ENCODE measurements at regions not wholly inside any gene's neighbourhood (a gene's known extent, or its start where the extent isn't known, plus 50 kb on each side); places are given as distances from the start of the nearest gene placed in this dataset.
"Not testable (repeated sequence)": the region's sequence is repeated elsewhere in the genome, so short reads cannot be mapped to it uniquely, and the experiment has no call there.

DNA sequence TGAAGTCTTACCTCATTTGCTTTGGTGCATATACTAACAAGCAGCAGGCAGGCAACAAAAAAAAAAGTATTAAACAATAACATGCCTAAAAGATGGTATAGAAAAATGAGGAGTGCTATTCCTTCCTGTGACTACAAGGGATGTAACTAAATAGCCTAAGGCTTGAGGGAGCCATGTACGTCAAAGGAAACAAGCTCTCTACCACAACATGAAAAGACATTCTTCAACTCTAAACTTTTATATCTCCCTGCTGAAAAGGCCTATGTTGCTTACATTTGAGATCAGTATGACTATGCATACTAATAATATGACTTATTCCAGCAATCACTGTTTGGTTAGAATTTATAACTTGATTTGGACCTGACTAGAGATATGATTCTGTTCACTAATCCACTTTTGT is 347.9 kb downstream of the ADCYAP1 start:
- no peak for DNase-seq (ENCODE audit: low read depth, low spot score)
- no peak overlapping the region for H3K27ac ChIP-seq

DNA sequence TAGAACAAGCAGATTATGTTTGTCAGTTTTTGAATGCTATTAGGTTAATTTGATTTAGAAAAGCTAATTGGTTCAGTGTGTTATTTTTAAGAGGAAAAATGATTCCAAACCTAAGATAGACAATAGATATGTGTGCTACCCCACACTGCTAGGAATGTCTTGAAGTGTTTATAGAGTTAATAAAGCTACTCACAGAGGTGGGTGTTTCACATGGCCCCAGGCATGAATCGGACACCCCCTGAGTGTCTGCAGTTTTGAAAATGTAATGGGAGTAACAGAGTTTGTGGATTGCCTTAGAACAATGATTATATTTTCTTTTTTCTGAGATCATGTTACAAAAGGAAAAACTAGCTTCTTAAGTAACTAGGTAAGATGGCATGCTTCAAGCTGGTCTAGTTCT is 348.3 kb downstream of the ADCYAP1 start:
- H3K27ac ChIP-seq = no peak overlapping the region
- DNase-seq (ENCODE audit: low read depth, low spot score) = no peak

DNA sequence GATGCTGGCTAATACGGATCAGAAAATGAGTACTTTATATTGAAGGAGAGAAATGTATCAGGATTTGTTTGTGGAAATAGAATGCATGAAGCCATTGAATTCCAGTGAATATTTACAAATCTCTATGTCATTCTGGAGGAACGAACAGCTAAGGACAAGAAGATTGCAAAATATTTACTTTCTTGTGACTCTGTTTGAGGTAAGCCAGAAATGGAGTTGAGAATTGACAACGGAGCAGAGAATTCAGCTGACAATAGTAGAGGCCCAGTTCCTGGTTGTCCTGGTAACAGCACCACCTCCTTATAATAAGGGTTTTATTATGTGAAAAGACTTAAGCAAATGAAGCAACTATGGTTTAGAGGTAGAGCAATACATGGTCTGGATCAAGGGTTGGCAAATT is 349.2 kb downstream of the ADCYAP1 start:
- DNase-seq (ENCODE audit: low read depth, low spot score) = no peak

DNA sequence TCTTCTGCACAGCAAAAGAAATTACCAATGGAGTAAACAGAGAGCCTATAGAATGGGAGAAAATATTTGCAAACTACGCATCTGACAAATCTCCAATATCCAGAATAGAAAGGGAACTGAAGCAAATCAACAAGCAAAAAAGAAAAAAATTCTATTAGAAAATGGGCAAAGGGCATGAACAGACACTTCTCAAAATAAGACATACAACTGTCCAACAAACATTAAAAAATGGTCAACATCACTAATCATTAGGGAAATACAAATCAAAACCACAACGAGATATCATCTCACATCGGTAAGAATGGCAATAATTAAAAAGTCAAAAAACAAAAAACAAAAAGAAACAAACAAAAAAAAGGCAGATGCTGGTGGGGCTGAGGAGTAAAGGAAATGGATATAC is 356.4 kb downstream of the ADCYAP1 start:
- H3K27ac ChIP-seq = no peak overlapping the region
- DNase-seq (ENCODE audit: low read depth, low spot score) = no peak

More for the DNA sequence above, 349.2 kb downstream of the ADCYAP1 start:
- no peak overlapping the region for H3K27ac ChIP-seq

DNA sequence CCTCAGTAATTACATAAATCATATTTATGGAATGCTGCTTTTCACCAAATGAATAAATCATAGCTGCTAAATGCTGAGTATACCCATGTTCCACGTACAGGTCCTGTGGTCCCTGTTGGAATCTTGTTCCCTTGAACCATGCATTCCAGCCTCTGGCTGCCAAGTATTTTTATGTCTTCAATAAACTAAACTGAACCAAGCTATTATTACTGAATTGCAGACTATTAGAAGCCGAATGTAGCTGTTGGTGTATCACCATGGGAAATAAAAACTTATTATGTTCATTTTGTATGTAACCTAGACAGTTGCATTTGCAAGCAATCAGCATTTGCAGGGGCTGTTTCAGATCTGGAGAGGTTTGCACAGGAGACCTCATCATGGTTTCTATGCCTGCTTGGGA is 362.4 kb downstream of the ADCYAP1 start:
- no peak for DNase-seq (ENCODE audit: low read depth, low spot score)
- no peak overlapping the region for H3K27ac ChIP-seq

DNA sequence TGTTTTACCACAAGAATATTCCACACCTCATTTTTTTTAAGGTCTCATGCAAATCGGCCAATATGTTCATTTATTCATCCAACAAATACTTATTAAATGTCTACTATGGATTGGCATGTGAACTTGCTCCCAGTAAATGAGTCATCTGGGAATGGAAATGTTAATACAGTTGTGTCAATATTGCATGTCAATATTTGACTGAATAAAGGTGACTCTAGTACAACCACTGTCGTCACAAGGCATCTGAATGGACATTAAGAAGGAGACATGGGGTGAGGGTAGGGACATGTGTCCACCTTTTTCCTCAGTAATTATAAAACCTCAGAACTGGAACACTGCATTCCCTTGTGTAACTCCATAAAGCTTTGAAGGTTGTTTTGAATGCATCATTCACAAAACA is 365.4 kb downstream of the ADCYAP1 start:
- no peak for DNase-seq (ENCODE audit: low read depth, low spot score)

DNA sequence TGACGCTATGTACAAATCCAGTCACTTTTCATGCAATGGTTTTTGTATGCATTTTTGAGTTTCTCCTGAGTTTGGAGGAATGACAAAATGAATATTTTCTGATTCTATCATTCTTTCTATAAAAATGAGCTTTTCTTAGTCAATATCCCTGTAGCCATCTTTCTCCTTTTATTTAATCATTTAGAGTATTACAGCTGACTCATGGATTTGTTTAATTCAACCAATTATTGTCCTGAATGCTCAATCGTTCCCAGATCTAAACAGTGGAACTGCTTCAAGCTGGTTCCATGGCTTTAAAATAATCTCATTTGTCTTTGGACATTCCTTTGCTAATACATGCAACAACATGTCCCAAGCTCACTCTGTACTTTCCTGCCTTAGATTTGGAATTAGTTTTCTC is 368.8 kb downstream of the ADCYAP1 start:
- no peak for DNase-seq (ENCODE audit: low read depth, low spot score)
- H3K27ac ChIP-seq = no peak overlapping the region

More for the DNA sequence above, 365.4 kb downstream of the ADCYAP1 start:
- no peak overlapping the region for H3K27ac ChIP-seq

DNA sequence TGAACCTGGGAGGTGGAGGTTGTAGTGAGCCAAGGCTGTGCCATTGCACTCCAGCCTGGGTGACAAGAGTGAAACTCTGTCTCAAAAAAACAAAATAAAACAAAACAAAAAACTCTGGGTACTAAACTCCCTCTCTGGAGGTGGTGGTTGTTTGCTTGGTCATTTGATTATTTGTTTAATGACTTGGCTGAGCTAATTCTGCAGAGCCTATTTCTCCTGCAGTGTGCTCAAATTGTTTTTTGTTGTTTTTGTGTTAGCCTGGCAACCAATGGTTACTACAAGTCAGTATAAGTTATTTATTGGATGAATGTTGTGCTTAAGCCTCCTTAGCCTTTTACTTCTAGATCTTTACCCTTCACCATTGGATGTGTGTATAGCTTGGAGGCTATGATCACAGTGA is 387.5 kb downstream of the ADCYAP1 start:
- no peak for DNase-seq (ENCODE audit: low read depth, low spot score)
- H3K27ac ChIP-seq = no peak overlapping the region

DNA sequence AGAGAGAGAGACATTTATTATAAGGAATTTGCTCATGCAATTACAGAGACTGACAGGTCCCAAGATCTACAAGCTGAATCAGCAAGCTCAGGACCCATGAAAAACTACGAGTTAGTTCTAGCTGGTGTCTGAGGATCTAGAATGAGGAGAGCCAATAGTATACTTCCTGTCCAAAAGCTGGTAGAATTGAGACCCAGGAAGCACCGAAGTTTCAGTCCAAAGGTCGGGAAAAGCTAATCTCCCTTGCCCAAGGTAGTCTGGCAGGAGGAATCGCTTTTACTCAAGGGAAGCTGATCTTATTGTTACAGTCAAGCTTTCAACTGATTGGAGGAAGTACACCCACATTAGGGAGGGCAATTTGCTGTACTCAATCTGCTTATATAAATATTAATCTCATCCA is 389.6 kb downstream of the ADCYAP1 start:
- H3K27ac ChIP-seq = no peak overlapping the region
- no peak for DNase-seq (ENCODE audit: low read depth, low spot score)

DNA sequence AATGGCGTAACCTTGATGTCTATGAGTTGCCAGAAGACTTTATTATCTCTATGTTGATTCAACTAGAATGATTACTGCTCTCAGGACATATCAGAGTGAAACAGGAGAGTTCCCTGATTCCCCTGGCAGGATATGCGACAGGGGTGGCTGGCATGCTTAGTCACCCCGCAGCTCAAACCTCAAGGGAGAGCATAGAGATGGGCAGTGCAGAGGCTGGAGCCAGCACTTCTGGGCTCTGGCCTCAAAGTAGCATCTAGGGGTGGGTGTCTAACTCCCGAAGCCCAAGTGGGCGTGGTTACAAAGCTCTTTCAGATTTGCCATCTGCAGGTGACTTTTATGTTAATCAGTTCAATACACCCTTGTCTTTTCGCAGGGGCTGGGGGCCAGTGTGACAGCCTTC is 391.6 kb downstream of the ADCYAP1 start:
- no peak for DNase-seq (ENCODE audit: low read depth, low spot score)
- no peak overlapping the region for H3K27ac ChIP-seq

DNA sequence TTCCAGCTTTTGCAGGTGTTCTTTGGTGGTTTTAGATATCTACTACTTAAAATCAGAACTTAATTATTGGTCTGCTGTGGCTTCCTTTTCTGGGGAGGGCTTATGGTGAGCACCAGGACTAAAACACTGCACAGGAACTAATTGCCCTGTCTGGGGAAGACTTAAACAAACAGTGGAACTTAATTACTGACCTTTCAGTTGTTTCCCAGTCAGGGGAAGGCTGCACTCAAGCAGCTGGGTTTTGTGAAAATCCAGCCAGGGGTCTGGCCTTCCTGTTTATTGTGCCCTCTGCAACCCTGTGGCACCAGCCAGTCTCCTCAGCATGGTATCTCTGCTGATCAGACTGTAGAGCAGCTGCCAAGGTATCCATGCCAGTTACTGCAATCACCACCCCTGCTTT is 398.2 kb downstream of the ADCYAP1 start:
- H3K27ac ChIP-seq = no peak overlapping the region
- DNase-seq (ENCODE audit: low read depth, low spot score) = no peak

DNA sequence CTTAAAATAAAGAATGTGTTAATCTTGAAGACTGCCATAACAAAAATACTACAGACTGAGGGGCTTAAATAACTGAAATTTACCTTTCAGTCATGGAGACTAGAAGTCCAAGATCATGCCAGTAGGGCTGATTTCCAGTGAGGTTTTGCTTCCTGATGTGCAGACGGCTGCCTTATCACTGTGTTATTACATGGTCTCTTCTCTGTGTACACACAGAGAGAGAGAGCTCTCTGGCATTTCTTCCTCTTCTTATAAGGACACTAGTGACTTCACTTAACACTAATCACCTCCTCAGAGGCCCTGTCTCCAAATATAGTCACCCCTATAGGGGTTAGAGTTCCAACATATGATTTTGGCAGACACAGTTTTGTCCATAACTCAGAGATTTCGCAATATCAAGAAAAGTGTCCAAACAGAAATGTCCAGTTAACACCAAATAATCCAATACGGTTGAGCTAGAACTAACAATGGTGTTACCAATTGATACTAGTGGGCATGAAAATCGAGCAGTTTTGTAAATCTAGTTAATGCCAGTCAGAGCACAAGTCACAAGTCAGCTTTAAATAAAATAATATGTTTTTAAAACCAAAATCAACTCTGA is 399.8 kb downstream of the ADCYAP1 start:
- DNase-seq (ENCODE audit: low read depth, low spot score) = no peak
- H3K27ac ChIP-seq = no peak overlapping the region

DNA sequence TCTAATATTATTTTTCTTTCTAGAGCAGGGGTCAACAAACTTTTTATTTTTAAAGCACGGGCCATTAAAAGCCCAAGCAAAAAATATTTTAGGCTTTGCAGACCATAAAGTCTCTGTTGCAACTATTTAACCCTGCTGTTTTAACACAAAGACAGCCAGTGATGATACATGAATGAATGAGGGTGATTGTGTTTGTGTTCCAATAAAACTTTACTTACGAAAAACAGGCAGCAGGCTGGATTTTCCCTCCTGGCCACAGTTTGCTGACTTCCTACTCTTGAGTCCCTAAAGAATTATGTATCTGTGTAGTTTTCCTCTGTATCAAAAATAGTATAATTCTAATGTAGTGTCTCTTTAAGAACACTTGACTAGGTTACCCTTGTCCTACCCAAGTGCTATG is 402.0 kb downstream of the ADCYAP1 start:
- no peak overlapping the region for H3K27ac ChIP-seq
- DNase-seq (ENCODE audit: low read depth, low spot score) = no peak

DNA sequence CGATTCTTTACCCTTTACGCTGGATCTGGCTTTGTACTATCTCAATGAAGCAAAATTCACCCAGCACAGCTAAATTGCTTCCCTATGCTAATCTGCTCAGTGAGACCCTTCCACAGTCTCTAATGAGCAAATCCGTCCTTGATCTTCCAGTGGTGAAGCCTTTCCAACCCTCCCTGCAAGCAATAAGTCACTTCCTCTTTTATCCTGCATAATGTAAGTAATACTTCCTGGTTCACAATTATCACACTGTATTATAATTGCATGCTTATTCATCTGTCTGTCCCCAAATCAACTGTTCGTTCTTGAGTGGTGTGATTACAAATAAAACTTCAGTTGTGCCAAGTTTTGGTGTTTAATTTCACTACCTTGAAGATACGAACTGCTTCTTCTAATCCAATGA is 404.0 kb downstream of the ADCYAP1 start:
- H3K27ac ChIP-seq = no peak overlapping the region
- DNase-seq (ENCODE audit: low read depth, low spot score) = no peak

DNA sequence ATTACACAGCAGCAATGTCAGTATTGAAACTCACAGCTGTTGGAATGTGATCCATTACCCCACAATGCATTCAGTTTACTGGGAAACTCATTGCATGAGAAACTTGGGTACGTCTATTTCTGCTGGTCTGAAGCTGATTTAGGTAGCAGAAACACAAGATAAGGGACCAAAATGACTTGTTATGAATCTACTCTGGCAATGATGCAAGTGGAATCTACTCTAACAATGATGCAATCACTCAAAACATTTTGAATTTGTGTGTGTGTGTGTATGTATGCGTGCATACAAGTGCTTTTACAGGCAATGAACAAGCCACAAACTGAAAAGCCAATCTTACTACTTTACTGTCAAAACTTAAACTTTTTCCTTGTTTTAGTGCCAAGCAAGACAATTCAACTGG is 406.7 kb downstream of the ADCYAP1 start:
- H3K27ac ChIP-seq = no peak overlapping the region
- no peak for DNase-seq (ENCODE audit: low read depth, low spot score)

DNA sequence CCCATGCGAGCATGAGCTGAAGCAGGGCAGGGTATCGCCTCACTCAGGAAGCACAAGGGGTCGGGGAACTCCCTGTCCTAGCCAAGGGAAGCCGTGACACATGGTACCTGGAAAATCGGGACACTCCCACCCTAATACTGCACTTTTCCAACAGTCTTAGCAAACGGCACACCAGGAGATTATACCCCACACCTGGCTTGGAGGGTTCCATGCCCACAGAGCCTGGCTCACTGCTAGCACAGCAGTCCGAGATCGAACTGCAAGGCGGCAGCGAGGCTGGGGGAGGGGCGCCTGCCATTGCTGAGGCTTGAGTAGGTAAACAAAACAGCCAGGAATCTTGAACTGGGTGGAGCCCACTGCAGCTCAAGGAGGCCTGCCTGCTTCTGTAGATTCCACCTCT is 430.7 kb downstream of the ADCYAP1 start:
- H3K27ac ChIP-seq; DNase-seq (ENCODE audit: low read depth, low spot score): not testable (repeated sequence)

DNA sequence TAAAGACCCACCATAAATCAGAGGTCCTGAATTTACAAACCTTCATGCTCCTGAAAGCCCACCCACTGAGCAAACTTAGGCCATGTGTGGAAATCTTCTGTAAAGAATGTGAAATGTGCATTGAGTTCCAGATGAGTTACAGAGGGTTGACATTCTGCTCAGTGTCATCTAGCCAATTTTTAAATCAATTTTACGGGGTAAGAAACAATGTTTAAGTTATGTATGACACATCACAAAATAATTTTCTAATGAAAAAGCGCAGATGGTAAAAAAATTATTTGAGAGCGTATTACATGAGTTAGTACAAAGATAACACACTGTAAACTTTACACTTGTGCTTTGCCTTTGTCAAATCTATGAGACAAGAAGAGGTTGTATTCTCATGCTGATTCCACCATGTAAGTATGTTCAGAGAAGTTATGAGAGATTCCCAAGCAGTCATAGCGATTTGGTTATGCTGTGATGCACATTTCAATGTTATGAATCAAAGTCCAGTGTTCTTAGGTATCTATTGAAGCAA is 446.3 kb downstream of the ADCYAP1 start:
- no peak overlapping the region for H3K27ac ChIP-seq
- DNase-seq (ENCODE audit: low read depth, low spot score) = no peak

DNA sequence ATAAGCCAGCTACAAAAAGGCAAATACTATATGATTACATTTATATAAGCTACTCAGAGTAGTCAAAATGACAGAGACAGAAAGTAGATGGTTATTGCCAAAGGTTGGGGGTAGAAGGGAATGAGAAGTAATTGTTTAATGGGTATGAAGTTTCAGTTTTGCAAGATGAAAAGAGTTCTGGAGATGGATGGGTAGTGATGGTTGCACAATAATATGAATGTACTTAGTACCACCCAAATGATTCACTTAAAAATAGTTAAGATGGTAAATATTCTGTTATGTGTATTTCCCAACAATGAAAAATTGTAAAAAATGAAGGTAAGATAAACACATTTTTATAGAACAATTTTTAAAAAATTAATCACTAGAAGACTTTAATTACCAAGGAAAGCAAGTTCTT is 448.4 kb downstream of the ADCYAP1 start:
- H3K27ac ChIP-seq = no peak overlapping the region
- no peak for DNase-seq (ENCODE audit: low read depth, low spot score)

DNA sequence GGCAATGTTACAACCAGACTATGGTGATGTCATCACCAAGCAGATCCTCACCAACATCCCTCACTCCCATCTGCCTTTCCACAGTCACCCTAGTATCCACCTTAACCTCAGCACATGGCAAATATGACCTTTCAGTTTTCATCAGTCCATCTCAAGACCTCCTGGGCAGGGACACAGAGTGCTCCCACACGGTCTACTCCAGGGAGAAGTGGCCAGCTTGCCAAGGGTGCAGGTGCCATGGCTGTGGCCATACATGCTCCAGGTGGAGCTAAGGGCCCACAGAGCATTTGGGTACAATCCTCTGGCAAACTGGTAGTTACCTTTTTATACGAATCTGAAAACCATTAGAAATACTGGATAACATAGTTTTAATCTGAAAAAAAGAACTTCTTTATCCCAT is 453.1 kb downstream of the ADCYAP1 start:
- H3K27ac ChIP-seq = no peak overlapping the region
- DNase-seq (ENCODE audit: low read depth, low spot score) = no peak

DNA sequence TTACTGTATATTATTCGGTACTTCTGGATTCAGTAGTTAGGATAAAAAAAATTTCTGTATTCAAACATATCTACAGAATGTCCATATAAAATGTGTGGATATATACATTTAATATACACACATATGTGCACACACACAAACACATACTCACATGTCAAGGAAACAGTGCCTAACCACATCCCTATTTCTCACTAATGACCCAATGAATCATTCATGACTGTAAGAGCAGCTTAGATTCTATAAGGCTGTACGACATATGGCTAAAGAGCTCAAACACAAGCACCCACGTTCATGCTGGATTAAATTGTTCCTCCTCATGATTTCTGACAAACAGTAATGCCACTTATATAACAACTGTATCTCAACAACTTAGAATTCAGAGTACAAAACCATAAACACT is 457.3 kb downstream of the ADCYAP1 start:
- DNase-seq (ENCODE audit: low read depth, low spot score) = no peak
- no peak overlapping the region for H3K27ac ChIP-seq

DNA sequence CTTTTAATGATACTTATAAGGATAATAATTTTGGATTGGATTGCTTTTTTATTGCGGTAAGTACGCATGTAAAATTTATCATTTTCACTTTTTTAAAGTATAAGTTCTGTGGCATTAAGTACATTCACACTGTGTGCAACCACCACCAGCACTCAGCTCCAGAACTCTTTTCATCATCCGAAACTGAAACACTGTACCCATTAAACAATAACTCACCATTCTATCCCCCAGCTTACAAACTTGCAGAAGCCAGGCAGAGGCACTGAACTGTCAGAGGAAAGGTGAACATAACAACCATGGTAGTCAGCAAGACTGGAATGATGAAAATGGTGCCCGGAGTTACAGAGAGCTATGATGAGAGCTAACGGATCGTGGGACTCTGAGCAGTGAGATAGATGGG is 465.9 kb downstream of the ADCYAP1 start:
- no peak for DNase-seq (ENCODE audit: low read depth, low spot score)
- no peak overlapping the region for H3K27ac ChIP-seq

DNA sequence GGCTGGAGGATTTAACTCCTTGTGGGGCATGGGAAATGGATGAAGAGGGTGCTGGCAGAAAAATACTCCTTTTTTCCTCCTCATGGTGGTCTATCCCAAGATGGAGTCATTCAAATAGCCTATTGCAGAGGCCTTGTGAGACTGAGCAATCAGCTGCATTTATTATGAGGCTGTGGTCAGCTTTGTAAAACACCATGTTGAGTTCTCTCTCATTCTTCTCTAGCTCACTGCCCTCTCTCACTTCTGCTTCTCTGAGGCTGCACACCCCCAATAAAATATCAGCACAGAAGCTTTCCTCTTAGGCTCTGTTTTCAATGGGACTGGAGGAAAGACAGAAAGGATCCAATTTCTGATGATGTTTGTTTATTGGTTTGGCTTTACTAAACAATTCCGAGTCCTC is 467.1 kb downstream of the ADCYAP1 start:
- H3K27ac ChIP-seq = no peak overlapping the region
- no peak for DNase-seq (ENCODE audit: low read depth, low spot score)

DNA sequence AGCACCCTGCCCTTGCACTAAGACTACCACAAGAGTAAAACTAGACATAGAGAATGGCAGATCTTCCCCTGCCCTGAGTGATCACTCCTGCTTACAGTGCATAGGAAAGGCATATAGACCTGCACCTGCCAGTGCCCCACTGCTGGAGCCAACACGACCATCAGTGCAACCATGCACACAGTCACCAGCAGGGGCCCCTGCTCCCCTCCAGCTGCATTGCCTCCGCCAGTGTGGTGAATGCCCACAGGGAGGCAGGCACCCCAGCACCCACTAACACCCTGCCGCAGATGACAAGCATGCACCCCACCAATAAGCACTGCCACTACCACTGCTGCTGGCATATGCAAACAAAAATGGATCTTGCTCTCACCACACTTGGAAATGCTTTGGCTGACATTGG is 478.8 kb downstream of the ADCYAP1 start:
- no peak overlapping the region for H3K27ac ChIP-seq
- no peak for DNase-seq (ENCODE audit: low read depth, low spot score)

All from epithelial cell of prostate (primary cell).